DOHH2 (cell line): ENCODE measurements at regions not wholly inside any gene's neighbourhood (a gene's known extent, or its start where the extent isn't known, plus 50 kb on each side); places are given as distances from the start of the nearest gene placed in this dataset.

Experiments
- H3F3A ChIP-seq: fragments of 200-600 bp; sonication (generic), shearing (Covaris generic); 2 replicates; pipeline ENCODE4 v1.6.0; 2016; ENCODE audit warnings: antibody characterized with exemption, mild to moderate bottlenecking; ENCODE audit not compliant: control insufficient read depth, insufficient read depth
- H3K27ac ChIP-seq: fragments of 200-600 bp; sonication (generic); 2 replicates; pipeline ENCODE4 v1.5.1; 2014; ENCODE audit warnings: low read depth, mild to moderate bottlenecking, low read length, moderate library complexity
- H3K27me3 ChIP-seq: fragments of 200-600 bp; sonication (generic); 2 replicates; pipeline ENCODE4 v1.6.1; 2014; ENCODE audit warnings: mild to moderate bottlenecking, low read length, mixed read lengths; ENCODE audit not compliant: control insufficient read depth
- H3K36me3 ChIP-seq: fragments of 200-600 bp; sonication (generic); 2 replicates; pipeline ENCODE4 v1.6.1; 2014; ENCODE audit warnings: mild to moderate bottlenecking, low read length, moderate library complexity, mixed read lengths; ENCODE audit not compliant: control insufficient read depth
- H3K4me1 ChIP-seq: fragments of 200-600 bp; sonication (generic); 2 replicates; pipeline ENCODE4 v1.6.1; 2014; ENCODE audit warnings: mild to moderate bottlenecking, low read length, mixed read lengths; ENCODE audit not compliant: control insufficient read depth
- H3K4me2 ChIP-seq: fragments of 200-600 bp; sonication (generic); 2 replicates; pipeline ENCODE4 v1.6.0; 2014; ENCODE audit warnings: mild to moderate bottlenecking, low read length, moderate library complexity
- H3K4me3 ChIP-seq: fragments of 200-600 bp; sonication (generic); 2 replicates; pipeline ENCODE4 v1.5.1; 2014; ENCODE audit warnings: mild to moderate bottlenecking, low read length, mixed read lengths
- H3K79me2 ChIP-seq: fragments of 200-600 bp; sonication (generic); 2 replicates; pipeline ENCODE4 v1.6.1; 2014; ENCODE audit warnings: mild to moderate bottlenecking, low read length, mixed read lengths; ENCODE audit not compliant: control insufficient read depth
- H3K9me2 ChIP-seq: fragments of 200-600 bp; sonication (generic); replicated peaks from 2 replicates; pipeline ENCODE4 v1.6.1; 2014; ENCODE audit warnings: mild to moderate bottlenecking, low read length, mixed read lengths; ENCODE audit not compliant: control insufficient read depth
- H3K9me3 ChIP-seq: fragments of 200-600 bp; sonication (generic); 2 replicates; pipeline ENCODE4 v1.6.1; 2014; ENCODE audit warnings: antibody characterized with exemption, low read length, mixed read lengths; ENCODE audit not compliant: control insufficient read depth, insufficient read depth
- H4K20me1 ChIP-seq: fragments of 200-600 bp; sonication (generic); 2 replicates; pipeline ENCODE4 v1.6.0; 2014; ENCODE audit warnings: low read depth, mild to moderate bottlenecking, antibody characterized with exemption, low read length, moderate library complexity; ENCODE audit not compliant: control insufficient read depth, insufficient read depth
- CTCF ChIP-seq: fragments of 200-600 bp; sonication (generic); IDR thresholded peaks from one replicate; pipeline ENCODE4 v1.5.1; 2014; ENCODE audit warnings: antibody characterized with exemption, mild to moderate bottlenecking, low read depth, low read length; ENCODE audit not compliant: poor library complexity, severe bottlenecking
- EZH2phosphoT487 ChIP-seq: fragments of 200-600 bp; sonication (generic); IDR thresholded peaks from 2 replicates; pipeline ENCODE4 v1.6.1; 2017; ENCODE audit warnings: borderline replicate concordance, mild to moderate bottlenecking, antibody characterized with exemption, low read length, moderate library complexity, mixed read lengths

GRCh38 chr18:73168236-73168635 lies 300.4 kb upstream of the NETO1 start:
- H3K4me3 ChIP-seq, result no peak overlapping the region
- no peaks in the 10 kb centered on the region for H3K36me3 ChIP-seq
- no peak for TF ChIP-seq EZH2phosphoT487
- no peak for TF ChIP-seq CTCF
- H3K27ac ChIP-seq, result no peak overlapping the region
- no peak overlapping the region for H3K4me2 ChIP-seq
- no peaks in the 10 kb centered on the region for H3K79me2 ChIP-seq
- H3K4me1 ChIP-seq, result no peaks in the 10 kb centered on the region
- no peaks in the 10 kb centered on the region for H3K27me3 ChIP-seq
- H3F3A ChIP-seq, result no peaks in the 10 kb centered on the region
- H3K9me3 ChIP-seq, result no peaks in the 10 kb centered on the region
- H4K20me1 ChIP-seq, result no peaks in the 10 kb centered on the region
- no peaks in the 10 kb centered on the region for H3K9me2 ChIP-seq

GRCh38 chr18:73164430-73164829 lies 296.6 kb upstream of the NETO1 start:
- TF ChIP-seq CTCF (no peak), EZH2phosphoT487 (no peak)

GRCh38 chr18:73163236-73163635 lies 295.4 kb upstream of the NETO1 start:
- no peaks in the 10 kb centered on the region for H3K79me2 ChIP-seq
- no peaks in the 10 kb centered on the region for H3K9me3 ChIP-seq
- TF ChIP-seq EZH2phosphoT487, result no peak
- TF ChIP-seq CTCF, result no peak
- no peaks in the 10 kb centered on the region for H3K4me1 ChIP-seq
- H3K4me2 ChIP-seq, result no peak overlapping the region
- no peaks in the 10 kb centered on the region for H3K27me3 ChIP-seq
- H3K4me3 ChIP-seq, result no peak overlapping the region
- H3K9me2 ChIP-seq, result no peaks in the 10 kb centered on the region
- H3F3A ChIP-seq, result no peaks in the 10 kb centered on the region
- no peak overlapping the region for H3K27ac ChIP-seq
- H3K36me3 ChIP-seq, result no peaks in the 10 kb centered on the region
- H4K20me1 ChIP-seq, result no peaks in the 10 kb centered on the region

More at GRCh38 chr18:73164430-73164829, 296.6 kb upstream of the NETO1 start:
- Histone ChIP-seq H4K20me1 (no peaks in the 10 kb centered on the region), H3K27ac (no peak overlapping the region), H3K4me2 (no peak overlapping the region), H3K27me3 (no peaks in the 10 kb centered on the region), H3K4me1 (no peaks in the 10 kb centered on the region), H3K9me3 (no peaks in the 10 kb centered on the region), H3K36me3 (no peaks in the 10 kb centered on the region), H3F3A (no peaks in the 10 kb centered on the region), H3K79me2 (no peaks in the 10 kb centered on the region), H3K9me2 (no peaks in the 10 kb centered on the region), H3K4me3 (no peak overlapping the region)

- Histone ChIP-seq H3K27me3 (no peaks in the 10 kb centered on the region), H3K9me2 (no peaks in the 10 kb centered on the region), H3K36me3 (no peaks in the 10 kb centered on the region), H3K79me2 (no peaks in the 10 kb centered on the region), H3K4me1 (no peaks in the 10 kb centered on the region), H3K4me3 (no peak overlapping the region), H3K27ac (no peak overlapping the region), H3F3A (no peaks in the 10 kb centered on the region), H3K4me2 (no peak overlapping the region), H4K20me1 (no peaks in the 10 kb centered on the region), H3K9me3 (no peaks in the 10 kb centered on the region)
- no peak for TF ChIP-seq CTCF
- no peak for TF ChIP-seq EZH2phosphoT487
Observed at GRCh38 chr18:73156117-73156516, 288.3 kb upstream of the NETO1 start.
